ENCODE measurements at regions not wholly inside any gene's neighbourhood (a gene's known extent, or its start where the extent isn't known, plus 50 kb on each side); places are given as distances from the start of the nearest gene placed in this dataset.

- no peaks in the 10 kb centered on the region for H3K4me1 ChIP-seq (replicated peaks in 1 of 4; ENCODE audit: control insufficient read depth in 3 of 4, insufficient read depth in 4 of 4, low read length in 3 of 4)
- no peaks in the 10 kb centered on the region for H4K20me1 ChIP-seq (replicated peaks in 1 of 2; ENCODE audit: control insufficient read depth in 1 of 2, insufficient read depth in 2 of 2, low read length in 2 of 2)
- CTCF ChIA-PET (ENCODE audit: partially characterized antibody), result no interaction called here
- no peak for TF ChIP-seq EZH2 (IDR thresholded peaks at IDR 0.05; ENCODE audit: low read depth, low read length, severe bottlenecking)
- TF ChIP-seq ZNF274 (IDR thresholded peaks at IDR 0.05; ENCODE audit: borderline replicate concordance, extremely low read depth, low read length), result no peak
- TF ChIP-seq SP2 (IDR thresholded peaks at IDR 0.05; ENCODE audit: low read length), result no peak
- no peak for TF ChIP-seq BRCA1 (IDR thresholded peaks at IDR 0.05; ENCODE audit: low read depth, low read length)
- TF ChIP-seq, protein P1, sequence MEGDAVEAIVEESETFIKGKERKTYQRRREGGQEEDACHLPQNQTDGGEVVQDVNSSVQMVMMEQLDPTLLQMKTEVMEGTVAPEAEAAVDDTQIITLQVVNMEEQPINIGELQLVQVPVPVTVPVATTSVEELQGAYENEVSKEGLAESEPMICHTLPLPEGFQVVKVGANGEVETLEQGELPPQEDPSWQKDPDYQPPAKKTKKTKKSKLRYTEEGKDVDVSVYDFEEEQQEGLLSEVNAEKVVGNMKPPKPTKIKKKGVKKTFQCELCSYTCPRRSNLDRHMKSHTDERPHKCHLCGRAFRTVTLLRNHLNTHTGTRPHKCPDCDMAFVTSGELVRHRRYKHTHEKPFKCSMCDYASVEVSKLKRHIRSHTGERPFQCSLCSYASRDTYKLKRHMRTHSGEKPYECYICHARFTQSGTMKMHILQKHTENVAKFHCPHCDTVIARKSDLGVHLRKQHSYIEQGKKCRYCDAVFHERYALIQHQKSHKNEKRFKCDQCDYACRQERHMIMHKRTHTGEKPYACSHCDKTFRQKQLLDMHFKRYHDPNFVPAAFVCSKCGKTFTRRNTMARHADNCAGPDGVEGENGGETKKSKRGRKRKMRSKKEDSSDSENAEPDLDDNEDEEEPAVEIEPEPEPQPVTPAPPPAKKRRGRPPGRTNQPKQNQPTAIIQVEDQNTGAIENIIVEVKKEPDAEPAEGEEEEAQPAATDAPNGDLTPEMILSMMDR (IDR thresholded peaks at IDR 0.05; ENCODE audit: control extremely low read depth in 1 of 3, insufficient read depth in 1 of 3, low read depth in 1 of 3, low read length in 3 of 3), result no peak
- no peak for TF ChIP-seq NANOG (IDR thresholded peaks at IDR 0.05; ENCODE audit: insufficient read depth, low read depth, low read length, poor library complexity, severe bottlenecking)
- no peak for TF ChIP-seq CEBPB (IDR thresholded peaks at IDR 0.05; ENCODE audit: low read depth, low read length)
- TF ChIP-seq RNF2 (IDR thresholded peaks at IDR 0.05; ENCODE audit: borderline replicate concordance, low read depth, low read length, missing control alignments, poor library complexity, severe bottlenecking), result no peak
- TF ChIP-seq SUZ12 (IDR thresholded peaks at IDR 0.05; ENCODE audit: low read length), result no peak
- TF ChIP-seq JUND (IDR thresholded peaks at IDR 0.05; ENCODE audit: low read length), result no peak
- TF ChIP-seq CBX5 (IDR thresholded peaks at IDR 0.05; ENCODE audit: low read depth, low read length), result no peak
Measured at GRCh38 chr6:84601366-84601765, 163.0 kb downstream of the TBX18 start.

More at GRCh38 chr6:84601366-84601765, 163.0 kb downstream of the TBX18 start:
- Histone ChIP-seq H3K56ac (replicated peaks; ENCODE audit: insufficient read length, low read depth, low read length) (no peak overlapping the region), H4K91ac (replicated peaks; ENCODE audit: insufficient read length, low read length) (no peak overlapping the region), H2BK120ac (replicated peaks; ENCODE audit: low read depth, low read length) (no peak overlapping the region), H4K5ac (ENCODE audit: insufficient read length, low read depth, low read length) (no peak overlapping the region), H4K8ac (ENCODE audit: extremely low read depth, insufficient read depth, low read length) (no peak overlapping the region), H2BK15ac (ENCODE audit: low read length) (no peak overlapping the region), H3K27me3 (replicated peaks in 1 of 4; ENCODE audit: control insufficient read depth in 3 of 4, extremely low read depth in 1 of 4, insufficient read depth in 3 of 4, low read length in 3 of 4) (no peaks in the 10 kb centered on the region), H3K4me3 (ENCODE audit: extremely low read depth in 1 of 4, insufficient read depth in 2 of 4, low read depth in 3 of 4, low read length in 4 of 4) (no peak overlapping the region), H3K23me2 (ENCODE audit: low read depth, low read length) (no peaks in the 10 kb centered on the region), H3K4ac (replicated peaks; ENCODE audit: insufficient read length, low read depth, low read length) (no peak overlapping the region), H2BK12ac (ENCODE audit: low read depth, low read length) (no peak overlapping the region), H3K9me3 (ENCODE audit: insufficient read depth in 2 of 2, low read depth in 1 of 2, low read length in 1 of 2) (no peaks in the 10 kb centered on the region), H3K18ac (ENCODE audit: extremely low read depth, low read length) (no peak overlapping the region), H3K79me2 (ENCODE audit: control insufficient read depth in 1 of 2, insufficient read depth in 2 of 2, low read length in 2 of 2) (no peaks in the 10 kb centered on the region), H3K36me3 (ENCODE audit: control insufficient read depth in 2 of 4, insufficient read depth in 4 of 4, low read length in 3 of 4) (no peaks in the 10 kb centered on the region), H2AFZ (ENCODE audit: low read length) (0 out of 2 replicates have a peak overlapping the region, but pooled peaks have one; percentile 76), H3K14ac (ENCODE audit: insufficient read length) (no peak overlapping the region), H3K79me1 (ENCODE audit: low read depth, low read length) (no peaks in the 10 kb centered on the region), H3K4me2 (ENCODE audit: insufficient read depth in 1 of 2, low read depth in 2 of 2, low read length in 2 of 2) (no peak overlapping the region), H2BK20ac (ENCODE audit: low read length) (no peak overlapping the region), H2BK5ac (ENCODE audit: low read depth, low read length) (no peak overlapping the region), H2AK5ac (ENCODE audit: low read depth, low read length) (no peak overlapping the region), H3K27ac (ENCODE audit: low read depth, low read length) (no peak overlapping the region), H3K9ac (replicated peaks in 1 of 4; ENCODE audit: extremely low read depth in 1 of 4, low read depth in 3 of 4, low read length in 3 of 4) (no peak overlapping the region), H3K23ac (ENCODE audit: insufficient read length) (no peak overlapping the region)
- no peak for FAIRE-seq
- 92% methylated on average over 3 of the region's 3 CpGs; no CpG with 5 or more reads in 1 of the 2 experiments for WGBS, 2 experiments (ENCODE audit: extremely low coverage in 1 of 2, insufficient coverage in 1 of 2, insufficient read length in 1 of 2, insufficient replicate concordance in 2 of 2, low coverage in 1 of 2, low lambda C conversion rate in 2 of 2, missing lambda C conversion rate in 1 of 2)
- DNase-seq (ENCODE audit: low read depth in 1 of 2, low spot score in 2 of 2), result no peak
- POLR2A ChIA-PET (ENCODE audit: partially characterized antibody), result no interaction called here

All from H1 (cell line).